Astrocyte (in vitro differentiated cells and primary cell): ENCODE measurements at regions not wholly inside any gene's neighbourhood (a gene's known extent, or its start where the extent isn't known, plus 50 kb on each side); places are given as distances from the start of the nearest gene placed in this dataset.
A peak's percentile ranks its signal among the peaks of the same experiment; 100 is the strongest.

Experiments used
- DNase-seq: peaks from one replicate; pipeline ENCODE4 v3.0.0-alpha.2; 2010; ENCODE audit warnings: low read depth
- FAIRE-seq: peaks from 2 replicates; lab custom pipeline; 2011; peaks lifted over from hg19 to GRCh38; lab: Jason Lieb, UNC
- H2AFZ ChIP-seq: 2 replicates; pipeline ENCODE4 v1.6.0; 2012; ENCODE audit warnings: low read depth, low read length, inconsistent platforms
- H3K27ac ChIP-seq: 2 replicates; pipeline ENCODE4 v1.5.1; 2011; ENCODE audit warnings: low read depth, low read length, inconsistent platforms
- H3K27me3 ChIP-seq: 2 replicates; pipeline ENCODE4 v1.6.0; 2011; ENCODE audit warnings: low read length, inconsistent platforms; ENCODE audit not compliant: insufficient read depth
- H3K36me3 ChIP-seq: 2 replicates; pipeline ENCODE4 v1.5.1; 2011; ENCODE audit warnings: low read length, inconsistent platforms; ENCODE audit not compliant: insufficient read depth
- H3K4me1 ChIP-seq: 2 replicates; pipeline ENCODE4 v1.5.1; 2011; ENCODE audit warnings: low read length, inconsistent platforms; ENCODE audit not compliant: insufficient read depth
- H3K4me2 ChIP-seq: 2 replicates; pipeline ENCODE4 v1.6.0; 2012; ENCODE audit warnings: low read length, inconsistent platforms
- H3K4me3 ChIP-seq: 2 replicates; pipeline ENCODE4 v1.5.1; 2011; ENCODE audit warnings: low read depth, mild to moderate bottlenecking, low read length, inconsistent platforms; ENCODE audit not compliant: insufficient read depth
- H3K79me2 ChIP-seq: 2 replicates; pipeline ENCODE4 v1.6.0; 2012; ENCODE audit warnings: mild to moderate bottlenecking, low read length, inconsistent platforms; ENCODE audit not compliant: insufficient read depth
- H3K9ac ChIP-seq: 2 replicates; pipeline ENCODE4 v1.6.0; 2012; ENCODE audit warnings: mild to moderate bottlenecking, low read length, inconsistent platforms
- H3K9me3 ChIP-seq: 2 replicates; pipeline ENCODE4 v1.5.1; 2012; ENCODE audit warnings: low read depth, mild to moderate bottlenecking, low read length, inconsistent platforms; ENCODE audit not compliant: insufficient read depth
- H4K20me1 ChIP-seq: 2 replicates; pipeline ENCODE4 v1.6.0; 2012; ENCODE audit warnings: low read length, inconsistent platforms; ENCODE audit not compliant: insufficient read depth
- H3K27ac Mint-ChIP-seq: one replicate; pipeline ENCODE4 v1.8.0; 2021; ENCODE audit warnings: mild to moderate bottlenecking, mixed read lengths; ENCODE audit not compliant: unreplicated experiment
- H3K27me3 Mint-ChIP-seq: one replicate; pipeline ENCODE4 v1.8.0; 2021; ENCODE audit warnings: low read depth, mixed read lengths; ENCODE audit not compliant: unreplicated experiment
- H3K36me3 Mint-ChIP-seq: one replicate; pipeline ENCODE4 v1.8.0; 2021; ENCODE audit warnings: low read depth, mixed read lengths; ENCODE audit not compliant: unreplicated experiment
- H3K4me1 Mint-ChIP-seq: one replicate; pipeline ENCODE4 v1.8.0; 2021; ENCODE audit warnings: low read depth, mixed read lengths; ENCODE audit not compliant: unreplicated experiment
- H3K4me3 Mint-ChIP-seq: one replicate; pipeline ENCODE4 v1.8.0; 2021; ENCODE audit warnings: mild to moderate bottlenecking, moderate library complexity, mixed read lengths; ENCODE audit not compliant: unreplicated experiment
- H3K9me3 Mint-ChIP-seq: one replicate; pipeline ENCODE4 v1.8.0; 2021; ENCODE audit warnings: mild to moderate bottlenecking, mixed read lengths; ENCODE audit not compliant: unreplicated experiment
- CTCF ChIP-seq: IDR thresholded peaks from 2 replicates; pipeline ENCODE4 v1.5.1; 2011; ENCODE audit warnings: low read depth, mild to moderate bottlenecking, inconsistent platforms, low read length, moderate library complexity; ENCODE audit not compliant: insufficient read depth
- EZH2 ChIP-seq: IDR thresholded peaks from 2 replicates; pipeline ENCODE4 v1.6.1; 2012; ENCODE audit warnings: mild to moderate bottlenecking, low read length, inconsistent platforms; ENCODE audit not compliant: insufficient read depth

DNA sequence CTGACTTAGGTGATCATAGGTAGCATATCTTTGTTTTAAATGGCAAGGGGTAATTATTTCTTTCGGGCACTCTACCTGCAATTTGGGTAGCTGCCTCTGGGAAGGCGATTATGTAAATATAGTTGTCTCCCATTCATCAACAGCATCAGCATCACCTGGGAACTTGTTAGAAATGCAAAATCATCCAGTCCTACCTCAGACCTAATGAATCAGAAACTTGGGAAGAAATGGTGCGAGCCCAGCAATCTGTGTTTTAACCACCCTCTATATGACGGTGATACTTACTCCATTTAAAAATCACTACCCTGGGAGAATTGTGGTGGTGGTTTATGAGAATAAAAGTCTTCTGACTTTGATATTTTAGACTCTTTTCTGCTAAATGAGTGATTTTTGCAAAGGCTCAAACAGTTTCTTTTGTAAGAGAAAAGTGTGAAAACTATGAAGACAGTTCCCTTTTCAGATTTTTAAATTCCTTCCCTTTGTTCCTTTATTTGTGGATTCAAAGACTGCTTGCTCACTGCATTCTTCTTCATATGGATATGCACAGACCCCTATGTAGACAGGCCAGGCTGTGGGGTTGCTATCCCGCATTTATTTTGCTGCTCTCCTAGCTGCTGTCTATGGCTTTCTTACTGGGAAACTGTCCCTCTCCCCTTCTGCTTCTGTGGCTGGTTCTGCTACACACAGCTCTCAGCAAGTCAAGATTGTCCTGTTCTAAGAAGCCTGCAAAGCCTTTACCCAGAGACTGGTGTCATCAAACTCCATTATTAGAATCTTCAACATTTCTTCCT lies 365.3 kb downstream of the RNF144B start:
- Mint-ChIP-seq H3K9me3 (no peaks in the 10 kb centered on the region), H3K27ac (no peak overlapping the region), H3K4me1 (peaks cover 7% of the 10 kb centered on the region), H3K4me3 (no peak overlapping the region), H3K27me3 (no peaks in the 10 kb centered on the region), H3K36me3 (no peaks in the 10 kb centered on the region)
- Histone ChIP-seq H3K4me2 (no peak overlapping the region), H3K79me2 (no peaks in the 10 kb centered on the region), H3K27me3 (no peaks in the 10 kb centered on the region), H3K4me1 (no peaks in the 10 kb centered on the region), H2AFZ (no peak overlapping the region), H3K4me3 (no peak overlapping the region), H3K27ac (no peak overlapping the region), H4K20me1 (no peaks in the 10 kb centered on the region), H3K9me3 (no peaks in the 10 kb centered on the region), H3K9ac (no peak overlapping the region), H3K36me3 (no peaks in the 10 kb centered on the region)
- DNase-seq, result no peak
- no peak for FAIRE-seq
- TF ChIP-seq CTCF (no peak), EZH2 (no peak)

DNA sequence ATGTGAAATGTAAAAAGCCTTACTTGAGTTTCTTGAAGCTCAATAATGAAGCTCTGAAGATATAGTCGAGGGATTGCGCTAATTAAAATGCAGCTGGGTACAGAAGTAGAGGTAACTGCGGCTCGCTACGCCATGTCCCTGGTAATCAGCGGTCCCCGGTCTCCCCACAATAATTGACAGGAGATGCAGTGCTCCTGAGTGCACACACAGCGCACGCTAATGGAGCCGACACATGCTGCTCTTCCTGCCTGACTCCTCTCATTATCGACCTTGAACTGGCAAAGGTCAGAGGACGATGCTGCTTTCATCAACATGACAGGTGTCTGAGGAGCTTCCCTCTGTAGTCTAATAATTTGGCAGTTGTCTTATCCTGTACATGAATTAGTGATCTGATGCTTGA lies 365.9 kb downstream of the RNF144B start:
- Histone ChIP-seq H3K36me3 (no peaks in the 10 kb centered on the region), H3K4me1 (no peaks in the 10 kb centered on the region), H3K9ac (no peak overlapping the region), H3K27ac (no peak overlapping the region), H3K27me3 (no peaks in the 10 kb centered on the region), H4K20me1 (no peaks in the 10 kb centered on the region), H3K4me2 (no peak overlapping the region), H3K79me2 (no peaks in the 10 kb centered on the region), H3K4me3 (no peak overlapping the region), H3K9me3 (no peaks in the 10 kb centered on the region), H2AFZ (no peak overlapping the region)
- no peak overlapping the region for H3K27ac Mint-ChIP-seq
- H3K27me3 Mint-ChIP-seq, result no peaks in the 10 kb centered on the region
- peaks cover 7% of the 10 kb centered on the region for H3K4me1 Mint-ChIP-seq
- DNase-seq, result no peak
- H3K9me3 Mint-ChIP-seq, result no peaks in the 10 kb centered on the region
- no peak for FAIRE-seq
- TF ChIP-seq EZH2 (no peak), CTCF (no peak)
- H3K4me3 Mint-ChIP-seq, result no peak overlapping the region
- no peaks in the 10 kb centered on the region for H3K36me3 Mint-ChIP-seq

DNA sequence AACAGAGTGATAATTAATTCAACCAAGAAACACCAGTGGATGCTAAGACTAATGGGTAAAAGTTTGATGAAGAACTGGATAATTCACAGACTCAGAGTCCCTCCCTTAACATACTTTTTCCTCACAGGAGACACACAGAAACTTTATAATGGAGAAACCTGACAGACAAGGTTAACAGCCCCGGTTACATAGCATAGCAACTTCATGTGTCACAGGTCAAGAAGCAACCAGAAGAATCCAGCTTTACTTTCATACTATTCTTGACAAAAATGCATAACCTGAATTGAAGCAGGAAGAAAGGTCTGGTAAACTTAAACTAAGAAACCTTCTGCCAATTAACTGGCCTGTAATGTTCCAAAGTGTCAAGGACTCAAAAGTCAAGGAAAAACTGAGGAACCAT lies 375.9 kb downstream of the RNF144B start:
- Histone ChIP-seq H3K79me2 (no peaks in the 10 kb centered on the region), H3K4me1 (no peaks in the 10 kb centered on the region), H3K4me3 (no peak overlapping the region), H3K4me2 (no peak overlapping the region), H2AFZ (no peak overlapping the region), H3K27me3 (no peaks in the 10 kb centered on the region), H3K36me3 (no peaks in the 10 kb centered on the region), H3K27ac (no peak overlapping the region), H4K20me1 (no peaks in the 10 kb centered on the region), H3K9me3 (no peaks in the 10 kb centered on the region), H3K9ac (no peak overlapping the region)
- no peaks in the 10 kb centered on the region for H3K27me3 Mint-ChIP-seq
- peak overlapping the region; percentile 37 for H3K27ac Mint-ChIP-seq
- no peak overlapping the region for H3K4me3 Mint-ChIP-seq
- H3K36me3 Mint-ChIP-seq, result no peaks in the 10 kb centered on the region
- peaks cover 4% of the 10 kb centered on the region for H3K9me3 Mint-ChIP-seq
- peaks cover 5% of the 10 kb centered on the region for H3K4me1 Mint-ChIP-seq
- no peak for FAIRE-seq
- TF ChIP-seq EZH2 (no peak), CTCF (no peak)
- DNase-seq, result no peak
